SH-SY5Y (cell line): ENCODE measurements at regions not wholly inside any gene's neighbourhood (a gene's known extent, or its start where the extent isn't known, plus 50 kb on each side); places are given as distances from the start of the nearest gene placed in this dataset.

Experiments
- GATA2 ChIP-seq: IDR thresholded peaks from 2 replicates; pipeline ENCODE4 v1.6.1; 2011; ENCODE audit warnings: mild to moderate bottlenecking, low read depth, low read length
- GATA3 ChIP-seq: IDR thresholded peaks from 2 replicates; pipeline ENCODE4 v1.6.1; 2011; ENCODE audit warnings: low read depth, mild to moderate bottlenecking, low read length, moderate library complexity

- no peak for TF ChIP-seq GATA2
- no peak for TF ChIP-seq GATA3
These were observed 308.9 kb downstream of the ANTXR2 start for GRCh38 chr4:79764120-79764519.

GRCh38 chr4:79763486-79764075 lies 309.4 kb downstream of the ANTXR2 start:
- TF ChIP-seq GATA3 (no peak), GATA2 (no peak)

- no peak for TF ChIP-seq GATA2
- no peak for TF ChIP-seq GATA3
These were observed 313.2 kb downstream of the ANTXR2 start for GRCh38 chr4:79759793-79760192.

- TF ChIP-seq GATA2 (no peak), GATA3 (no peak)
These were observed 315.4 kb downstream of the ANTXR2 start for GRCh38 chr4:79757600-79757999.

GRCh38 chr4:79756140-79756895 lies 316.7 kb downstream of the ANTXR2 start:
- no peak for TF ChIP-seq GATA2
- no peak for TF ChIP-seq GATA3

GRCh38 chr4:79748835-79749234 lies 324.2 kb downstream of the ANTXR2 start:
- TF ChIP-seq GATA3 (no peak), GATA2 (no peak)

GRCh38 chr4:79747252-79747651 lies 325.8 kb downstream of the ANTXR2 start:
- TF ChIP-seq GATA3 (no peak), GATA2 (no peak)

GRCh38 chr4:79743014-79743413 lies 330.0 kb downstream of the ANTXR2 start:
- no peak for TF ChIP-seq GATA2
- no peak for TF ChIP-seq GATA3

- TF ChIP-seq GATA3 (no peak), GATA2 (no peak)
These were observed 331.9 kb upstream of the GK2 start for GRCh38 chr4:79739912-79740311.

- no peak for TF ChIP-seq GATA3
- TF ChIP-seq GATA2, result no peak
These were observed 315.5 kb upstream of the GK2 start for GRCh38 chr4:79723507-79723906.

GRCh38 chr4:79700356-79700755 lies 292.3 kb upstream of the GK2 start:
- TF ChIP-seq GATA3 (no peak), GATA2 (no peak)

GRCh38 chr4:79697444-79697843 lies 289.4 kb upstream of the GK2 start:
- TF ChIP-seq GATA3 (no peak), GATA2 (no peak)

- TF ChIP-seq GATA3, result no peak
- no peak for TF ChIP-seq GATA2
These were observed 287.8 kb upstream of the GK2 start for GRCh38 chr4:79695848-79696247.

- TF ChIP-seq GATA3, result no peak
- TF ChIP-seq GATA2, result no peak
These were observed 281.7 kb upstream of the GK2 start for GRCh38 chr4:79689740-79690139.

- TF ChIP-seq GATA3, result no peak
- no peak for TF ChIP-seq GATA2
These were observed 280.7 kb upstream of the GK2 start for GRCh38 chr4:79688691-79689090.

GRCh38 chr4:79687006-79687405 lies 279.0 kb upstream of the GK2 start:
- TF ChIP-seq GATA3 (no peak), GATA2 (no peak)

GRCh38 chr4:79685542-79685941 lies 277.5 kb upstream of the GK2 start:
- TF ChIP-seq GATA2 (no peak), GATA3 (no peak)

GRCh38 chr4:79684516-79684915 lies 276.5 kb upstream of the GK2 start:
- TF ChIP-seq GATA2 (no peak), GATA3 (no peak)
